ENCODE measurements at regions not wholly inside any gene's neighbourhood (a gene's known extent, or its start where the extent isn't known, plus 50 kb on each side); places are given as distances from the start of the nearest gene placed in this dataset.

GRCh38 chr7:93812061-93812460 lies 78.5 kb downstream of the TFPI2 start:
- Histone ChIP-seq H3K9me3 (ENCODE audit: control insufficient read depth, low read depth, low read length) (no peaks in the 10 kb centered on the region), H4K20me1 (ENCODE audit: control insufficient read depth, insufficient read depth, insufficient read length) (no peaks in the 10 kb centered on the region), H3K9ac (ENCODE audit: extremely low read depth, insufficient read length, low read length) (no peak overlapping the region), H3K4ac (ENCODE audit: low read depth, low read length) (no peak overlapping the region), H3K23me2 (ENCODE audit: insufficient read length, low read depth, low read length, poor library complexity, severe bottlenecking) (no peaks in the 10 kb centered on the region), H3K23ac (ENCODE audit: insufficient read length, low read depth, low read length) (no peak overlapping the region), H2BK5ac (ENCODE audit: insufficient read length, low read length) (no peak overlapping the region), H3K18ac (ENCODE audit: insufficient read length, low read depth, low read length) (no peak overlapping the region), H4K91ac (ENCODE audit: insufficient read length, low read depth, low read length) (no peak overlapping the region), H2BK120ac (ENCODE audit: low read depth, low read length, poor library complexity, severe bottlenecking) (no peak overlapping the region), H2BK15ac (ENCODE audit: low read depth, low read length) (no peak overlapping the region), H4K5ac (ENCODE audit: insufficient read length, low read depth, low read length) (no peak overlapping the region), H4K8ac (replicated peaks; ENCODE audit: insufficient read length, low read depth, low read length) (no peak overlapping the region), H3K4me2 (ENCODE audit: insufficient read depth, insufficient read length, low read length) (no peak overlapping the region), H2AFZ (ENCODE audit: low read length) (no peak overlapping the region), H3K27me3 (ENCODE audit: insufficient read depth, low read length) (no peaks in the 10 kb centered on the region), H3K27ac (ENCODE audit: insufficient read length, low read depth, low read length) (no peak overlapping the region), H3K56ac (ENCODE audit: insufficient read length, low read depth, low read length) (no peak overlapping the region), H2BK20ac (ENCODE audit: low read depth, low read length, poor library complexity, severe bottlenecking) (no peak overlapping the region), H2BK12ac (ENCODE audit: insufficient read length, low read depth, low read length) (no peak overlapping the region), H3K4me1 (ENCODE audit: insufficient read depth, low read length) (no peaks in the 10 kb centered on the region; the same call in 1 of the 2 replicates), H3K14ac (ENCODE audit: insufficient read depth, low read length) (no peak overlapping the region), H3K79me2 (ENCODE audit: insufficient read depth, low read length) (no peaks in the 10 kb centered on the region), H2AK5ac (ENCODE audit: insufficient read length, low read length) (no peak overlapping the region), H3K79me1 (ENCODE audit: insufficient read depth, low read depth, low read length, poor library complexity, severe bottlenecking) (no peaks in the 10 kb centered on the region), H3T11ph (ENCODE audit: low read length) (no peak overlapping the region)
- no peak for DNase-seq
- Mint-ChIP-seq H3K27me3 (ENCODE audit: low read depth) (no peaks in the 10 kb centered on the region), H3K9me3 (no peaks in the 10 kb centered on the region), H3K27ac (no peak overlapping the region), H3K36me3 (ENCODE audit: insufficient read depth in 1 of 3, low read depth in 3 of 3) (no peaks in the 10 kb centered on the region; a peak in 1 of 7 replicates), H3K4me1 (peaks cover 4 to 9% of the 10 kb centered on the region in 2 experiments), H3K4me3 (no peak overlapping the region)
- no CpG with 5 or more reads among the region's 4 CpGs for WGBS (ENCODE audit: extremely low coverage, insufficient read length, low lambda C conversion rate)
- no peak for TF ChIP-seq CTCF (conservative IDR thresholded peaks at IDR 0.05)

Data from H9 (cell line).